ENCODE measurements at regions not wholly inside any gene's neighbourhood (a gene's known extent, or its start where the extent isn't known, plus 50 kb on each side); places are given as distances from the start of the nearest gene placed in this dataset.

DNA sequence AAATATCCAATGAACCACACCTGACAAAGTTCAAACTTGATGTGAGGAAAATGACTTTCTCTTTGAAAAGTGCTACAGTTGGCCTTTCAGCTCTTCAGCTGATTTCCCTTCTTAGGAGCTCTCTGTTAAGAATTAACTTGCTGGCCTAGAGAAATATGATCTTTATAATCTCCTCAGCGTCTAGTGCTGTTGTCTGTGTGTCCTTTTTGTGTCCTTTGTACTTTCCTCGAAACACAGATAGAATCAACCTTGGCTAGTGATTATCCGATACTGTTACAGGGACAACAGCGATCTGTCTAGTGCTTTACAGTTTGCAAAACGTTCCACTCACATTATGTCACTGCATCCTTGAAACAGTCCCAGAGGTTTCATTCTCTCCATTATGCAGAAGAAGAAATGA, 162.8 kb upstream of the RMST start:
- Mint-ChIP-seq H3K9me3 (peaks cover 6% of the 10 kb centered on the region), H3K4me1 (ENCODE audit: low read depth) (no peaks in the 10 kb centered on the region), H3K4me3 (no peak overlapping the region), H3K36me3 (ENCODE audit: insufficient read depth) (no peaks in the 10 kb centered on the region), H3K27me3 (ENCODE audit: low read depth) (peaks cover 13% of the 10 kb centered on the region)
- ATAC-seq (no peak), DNase-seq (no peak)

DNA sequence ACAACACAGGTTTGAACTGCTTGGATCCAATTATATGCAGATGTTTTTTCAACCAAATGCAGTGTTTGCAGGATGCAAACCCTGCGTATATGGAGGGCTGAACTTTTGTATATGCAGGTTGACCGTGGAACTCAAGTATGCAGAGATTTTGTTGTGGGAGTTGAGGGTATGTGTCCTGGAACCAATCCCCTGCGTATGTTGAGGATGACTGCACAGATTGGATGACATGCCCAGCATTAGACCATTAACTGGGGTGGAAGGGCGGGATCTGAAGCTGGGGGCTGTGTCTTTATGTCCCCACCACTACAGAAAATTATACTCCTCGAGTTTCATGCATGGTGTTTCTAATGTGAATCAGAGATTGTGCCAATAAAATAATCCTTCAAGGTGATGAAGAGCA, 162.2 kb upstream of the RMST start:
- Mint-ChIP-seq H3K4me3 (no peak overlapping the region), H3K36me3 (ENCODE audit: insufficient read depth) (no peaks in the 10 kb centered on the region), H3K9me3 (peaks cover under 1% of the 10 kb centered on the region), H3K4me1 (ENCODE audit: low read depth) (no peaks in the 10 kb centered on the region), H3K27me3 (ENCODE audit: low read depth) (peaks cover 13% of the 10 kb centered on the region)
- no peak for ATAC-seq
- DNase-seq = no peak

DNA sequence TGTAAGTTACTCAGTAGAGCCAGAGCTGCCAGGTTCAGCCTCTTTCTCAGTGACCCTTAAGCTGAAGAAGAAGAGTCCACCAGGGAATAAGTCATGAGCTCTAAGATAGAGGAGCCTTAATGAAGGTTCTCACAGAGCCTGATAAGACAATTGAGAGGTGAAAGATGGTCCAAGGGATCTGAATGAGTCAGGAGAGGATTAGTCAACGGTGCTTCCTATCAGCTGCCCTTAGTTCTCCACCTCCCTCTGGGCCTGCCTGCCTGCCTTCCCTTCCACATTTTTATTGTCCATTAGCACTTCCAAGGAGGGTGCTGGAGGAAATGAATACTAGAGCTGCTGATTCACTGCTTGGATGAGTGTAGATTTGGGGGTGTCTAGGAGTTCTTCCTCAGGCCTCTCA, 161.7 kb upstream of the RMST start:
- Mint-ChIP-seq H3K9me3 (no peaks in the 10 kb centered on the region), H3K36me3 (ENCODE audit: insufficient read depth) (no peaks in the 10 kb centered on the region), H3K27me3 (ENCODE audit: low read depth) (peaks cover 13% of the 10 kb centered on the region), H3K4me3 (no peak overlapping the region), H3K4me1 (ENCODE audit: low read depth) (no peaks in the 10 kb centered on the region)
- ATAC-seq = no peak
- DNase-seq = no peak

DNA sequence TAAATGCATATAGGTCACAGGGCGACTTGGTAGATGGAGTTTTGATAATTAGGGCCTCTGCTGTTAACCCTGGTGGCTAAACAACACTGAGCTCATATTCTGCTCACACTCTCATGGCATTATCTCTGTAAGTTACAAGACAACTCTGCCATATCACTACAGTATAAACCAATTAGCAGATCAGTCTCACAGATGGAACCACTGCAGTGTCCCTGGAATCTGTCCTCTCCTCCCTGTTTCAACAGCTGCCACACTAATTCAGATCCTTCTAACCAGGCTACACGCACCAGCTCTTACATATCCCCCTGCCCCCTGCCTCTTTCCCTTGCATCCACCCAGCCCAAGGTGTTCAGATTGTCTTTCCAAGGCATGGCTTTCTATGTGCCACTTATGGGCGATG, 161.0 kb upstream of the RMST start:
- H3K27me3 Mint-ChIP-seq (ENCODE audit: low read depth) = peaks cover 13% of the 10 kb centered on the region
- H3K4me3 Mint-ChIP-seq = no peak overlapping the region
- DNase-seq (no peak), ATAC-seq (no peak)
- no peaks in the 10 kb centered on the region for H3K9me3 Mint-ChIP-seq
- no peaks in the 10 kb centered on the region for H3K36me3 Mint-ChIP-seq (ENCODE audit: insufficient read depth)
- no peaks in the 10 kb centered on the region for H3K4me1 Mint-ChIP-seq (ENCODE audit: low read depth)

DNA sequence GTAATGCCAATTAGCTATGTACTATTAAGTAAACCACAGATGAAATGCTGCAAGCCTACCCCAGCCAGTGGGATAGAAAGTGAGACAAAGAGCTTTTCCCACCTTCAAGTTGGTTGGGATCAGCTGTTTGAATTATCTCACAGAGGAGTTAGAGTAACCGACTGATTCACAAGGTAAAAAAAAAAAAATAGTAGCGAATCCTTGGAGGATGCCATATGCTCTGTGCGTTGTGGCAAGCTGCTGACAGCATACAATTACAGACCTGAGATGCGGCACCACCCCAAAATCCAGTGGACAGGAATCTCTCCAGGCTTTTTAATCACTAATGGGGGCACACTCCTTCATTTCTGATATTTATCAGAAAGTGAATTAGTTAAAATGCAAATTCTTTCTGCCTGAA, 157.0 kb upstream of the RMST start:
- H3K9me3 Mint-ChIP-seq = no peaks in the 10 kb centered on the region

DNA sequence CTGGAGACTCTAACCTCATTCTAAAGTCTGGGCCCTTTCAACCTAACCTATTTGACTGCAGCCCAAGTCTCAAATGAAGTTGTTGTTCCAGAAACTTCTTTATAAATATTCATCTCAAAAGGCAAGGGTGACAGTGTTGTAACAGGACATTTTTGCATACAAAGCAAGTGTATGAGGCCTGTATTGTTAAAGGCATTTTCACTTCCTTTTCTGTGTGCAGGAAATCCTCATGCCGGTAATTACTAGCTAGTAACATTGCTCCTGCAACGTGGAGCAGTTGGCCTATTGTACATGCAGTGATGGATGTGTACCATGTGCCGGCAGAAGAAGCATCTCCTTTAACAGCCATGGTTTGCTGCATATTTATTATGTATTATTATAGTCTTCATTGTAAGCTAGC, 156.5 kb upstream of the RMST start:
- ATAC-seq (no peak), DNase-seq (no peak)
- Mint-ChIP-seq H3K36me3 (ENCODE audit: insufficient read depth) (no peaks in the 10 kb centered on the region), H3K4me3 (no peak overlapping the region), H3K9me3 (no peaks in the 10 kb centered on the region), H3K27me3 (ENCODE audit: low read depth) (peaks cover 1% of the 10 kb centered on the region), H3K4me1 (ENCODE audit: low read depth) (no peaks in the 10 kb centered on the region)

More for the DNA sequence above, 157.0 kb upstream of the RMST start:
- Mint-ChIP-seq H3K36me3 (ENCODE audit: insufficient read depth) (no peaks in the 10 kb centered on the region), H3K4me1 (ENCODE audit: low read depth) (no peaks in the 10 kb centered on the region), H3K4me3 (no peak overlapping the region), H3K27me3 (ENCODE audit: low read depth) (peaks cover 1% of the 10 kb centered on the region)
- DNase-seq = no peak
- ATAC-seq = no peak

DNA sequence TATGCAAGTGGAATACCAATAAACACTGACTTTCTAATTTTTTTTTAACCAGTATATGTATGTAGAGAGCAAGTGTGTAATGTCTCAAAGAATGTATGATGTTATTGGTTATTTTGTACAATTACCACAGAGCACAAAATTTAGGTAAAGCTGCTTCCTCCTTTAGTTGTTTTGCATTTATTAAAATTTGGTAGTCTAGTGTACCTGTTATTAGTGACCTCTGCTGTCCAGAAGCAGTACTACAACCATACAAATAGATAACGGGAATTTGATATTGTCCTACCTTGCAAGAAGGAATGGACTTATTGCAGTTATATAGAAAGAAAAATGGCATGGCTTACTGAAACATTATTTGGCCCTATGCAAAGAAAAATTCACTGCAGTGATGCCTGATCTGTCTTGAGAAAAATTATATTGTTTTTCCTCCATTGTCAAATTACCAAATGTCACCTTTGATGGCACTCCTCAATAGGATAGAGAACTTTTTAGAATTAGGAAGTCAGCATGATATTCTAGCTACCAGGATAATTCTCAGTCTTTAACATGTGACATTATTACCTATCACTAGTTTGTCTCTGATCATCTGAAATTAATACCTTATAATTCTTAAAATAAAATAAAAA, 153.9 kb upstream of the RMST start:
- ATAC-seq (no peak), DNase-seq (no peak)
- Mint-ChIP-seq H3K27me3 (ENCODE audit: low read depth) (peaks cover 12% of the 10 kb centered on the region), H3K4me3 (no peak overlapping the region), H3K9me3 (no peaks in the 10 kb centered on the region), H3K36me3 (ENCODE audit: insufficient read depth) (no peaks in the 10 kb centered on the region), H3K4me1 (ENCODE audit: low read depth) (no peaks in the 10 kb centered on the region)

DNA sequence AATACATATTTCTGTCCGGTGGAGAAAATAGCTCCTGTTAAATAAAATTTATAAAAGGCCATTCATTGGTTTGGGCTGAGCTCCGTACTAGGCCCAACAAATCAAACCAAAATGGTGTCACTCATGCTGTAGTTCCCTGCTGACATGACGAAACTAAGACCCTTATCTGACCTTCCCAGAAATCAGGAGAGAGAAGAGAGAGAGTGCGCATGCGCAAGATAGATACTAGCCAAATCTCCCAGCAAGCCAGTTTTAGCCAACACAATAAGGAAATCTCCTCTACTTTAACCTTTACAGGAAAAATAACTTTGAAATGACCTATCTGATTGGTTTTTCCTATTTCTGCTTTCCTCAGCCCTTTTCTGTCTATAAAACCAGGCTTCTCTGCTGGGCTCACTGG, 152.7 kb upstream of the RMST start:
- no peaks in the 10 kb centered on the region for H3K36me3 Mint-ChIP-seq (ENCODE audit: insufficient read depth)
- H3K4me1 Mint-ChIP-seq (ENCODE audit: low read depth) = no peaks in the 10 kb centered on the region
- DNase-seq (no peak), ATAC-seq (no peak)
- no peak overlapping the region for H3K4me3 Mint-ChIP-seq
- H3K9me3 Mint-ChIP-seq = no peaks in the 10 kb centered on the region
- H3K27me3 Mint-ChIP-seq (ENCODE audit: low read depth) = peaks cover 12% of the 10 kb centered on the region

DNA sequence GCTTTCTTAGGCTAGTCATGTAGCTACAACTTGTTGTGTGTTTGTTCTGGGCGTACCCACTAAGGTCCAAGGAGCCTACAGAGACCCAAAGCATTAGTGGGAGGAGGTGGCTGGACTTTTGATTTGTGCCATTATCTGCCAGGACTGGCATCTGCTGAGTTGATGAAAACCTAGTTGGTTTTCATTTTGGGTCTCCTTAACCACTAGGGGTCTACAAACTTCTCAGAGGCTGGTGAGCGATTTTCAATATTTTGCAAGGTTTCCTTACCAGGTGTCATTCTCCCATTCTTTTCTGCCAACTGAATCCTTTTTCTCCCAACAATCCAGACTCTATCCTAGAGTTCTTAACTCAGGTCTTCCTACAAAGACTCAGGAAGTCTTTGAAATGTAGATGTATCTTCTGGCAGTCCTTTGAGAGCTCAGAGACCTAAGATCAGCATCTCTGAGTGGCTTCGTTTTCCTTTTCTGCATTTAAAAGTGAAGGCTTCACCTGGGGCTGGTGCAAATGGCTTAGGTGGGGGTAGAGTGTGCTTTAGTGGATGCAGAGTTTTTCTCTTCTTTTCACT, 150.0 kb upstream of the RMST start:
- Mint-ChIP-seq H3K4me3 (no peak overlapping the region), H3K27me3 (ENCODE audit: low read depth) (peaks cover 21% of the 10 kb centered on the region), H3K36me3 (ENCODE audit: insufficient read depth) (no peaks in the 10 kb centered on the region), H3K4me1 (ENCODE audit: low read depth) (no peaks in the 10 kb centered on the region), H3K9me3 (no peaks in the 10 kb centered on the region)
- ATAC-seq (no peak), DNase-seq (no peak)

DNA sequence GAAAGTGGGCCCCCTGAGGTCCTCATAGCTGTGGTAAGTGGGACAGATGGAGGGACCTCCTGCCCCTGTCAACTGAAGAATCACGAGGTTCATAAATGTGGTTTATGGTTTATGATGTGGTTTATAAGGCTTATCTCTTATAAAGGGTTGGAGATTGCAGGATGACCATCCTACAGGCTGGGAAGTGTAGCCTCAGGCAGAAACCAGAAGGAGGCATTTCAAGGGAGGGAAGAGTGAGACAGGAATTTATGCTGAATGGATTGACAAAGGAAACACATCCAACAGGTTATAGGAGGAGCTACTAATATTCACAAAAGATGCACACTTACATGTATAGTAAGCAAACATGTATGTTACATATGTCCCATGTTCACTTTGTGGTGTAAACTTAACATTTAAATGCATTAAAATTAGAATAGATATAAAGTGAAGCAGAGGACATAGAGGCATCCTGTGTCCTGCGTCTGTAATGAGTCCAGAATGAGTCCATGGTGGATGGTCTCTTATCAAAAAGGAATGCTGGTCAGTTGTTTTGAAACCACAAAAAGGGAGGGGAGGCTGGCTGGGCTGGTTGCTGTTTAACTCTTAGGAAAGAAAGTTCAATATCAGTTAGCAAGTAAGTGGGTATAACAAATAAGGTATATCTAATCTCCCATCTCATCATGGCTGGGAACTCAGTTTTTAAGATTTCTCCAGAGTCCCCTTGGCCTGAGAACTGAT, 149.0 kb upstream of the RMST start:
- DNase-seq (no peak), ATAC-seq (no peak)
- Mint-ChIP-seq H3K27me3 (ENCODE audit: low read depth) (peaks cover 23% of the 10 kb centered on the region), H3K36me3 (ENCODE audit: insufficient read depth) (no peaks in the 10 kb centered on the region), H3K4me1 (ENCODE audit: low read depth) (no peaks in the 10 kb centered on the region), H3K9me3 (no peaks in the 10 kb centered on the region), H3K4me3 (no peak overlapping the region)

DNA sequence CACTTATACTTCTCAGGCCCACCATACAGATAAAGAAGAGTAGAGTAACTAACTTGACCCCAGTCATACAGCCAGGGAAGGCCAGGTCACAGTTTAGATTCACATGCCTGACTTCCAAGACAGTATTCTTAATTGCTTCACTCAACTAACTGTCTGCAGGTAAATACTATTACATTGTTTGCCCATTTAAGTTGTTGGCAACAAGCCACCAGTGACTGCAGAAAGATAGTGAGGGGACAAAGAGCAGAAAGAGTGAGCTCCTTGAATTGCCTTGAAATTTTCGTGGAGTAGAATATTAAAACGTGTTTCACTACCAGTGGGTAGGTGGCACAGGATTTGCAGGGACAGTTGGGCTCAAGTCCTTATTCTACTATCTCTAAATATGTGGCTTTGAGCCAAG, 146.3 kb upstream of the RMST start:
- peaks cover 22% of the 10 kb centered on the region for H3K27me3 Mint-ChIP-seq (ENCODE audit: low read depth)
- H3K36me3 Mint-ChIP-seq (ENCODE audit: insufficient read depth) = no peaks in the 10 kb centered on the region
- H3K4me1 Mint-ChIP-seq (ENCODE audit: low read depth) = no peaks in the 10 kb centered on the region
- no peak overlapping the region for H3K4me3 Mint-ChIP-seq
- H3K9me3 Mint-ChIP-seq = no peaks in the 10 kb centered on the region
- DNase-seq = no peak
- ATAC-seq = no peak

DNA sequence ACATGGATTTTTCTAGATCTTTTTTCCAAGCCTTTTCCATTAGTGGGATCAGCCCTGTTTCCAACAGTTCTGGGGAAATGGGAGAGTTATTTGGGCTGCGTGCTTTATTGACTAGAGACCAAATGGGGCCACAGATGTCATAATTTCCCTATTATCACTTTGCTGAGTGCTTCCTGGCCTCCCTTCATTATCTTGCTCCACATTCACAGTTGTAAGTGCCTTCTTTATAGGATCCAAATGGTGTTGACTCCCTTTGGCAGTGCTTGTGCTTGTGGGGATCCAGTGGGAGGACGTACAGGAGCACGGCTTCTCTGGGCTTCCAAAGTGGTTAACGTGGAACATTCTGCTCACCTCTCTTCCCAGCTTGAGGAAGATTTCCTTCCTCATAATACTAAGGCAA, 141.0 kb upstream of the RMST start:
- ATAC-seq = no peak
- Mint-ChIP-seq H3K36me3 (ENCODE audit: insufficient read depth) (no peaks in the 10 kb centered on the region), H3K9me3 (no peaks in the 10 kb centered on the region), H3K4me1 (ENCODE audit: low read depth) (no peaks in the 10 kb centered on the region), H3K4me3 (no peak overlapping the region), H3K27me3 (ENCODE audit: low read depth) (peaks cover 8% of the 10 kb centered on the region)
- no peak for DNase-seq

DNA sequence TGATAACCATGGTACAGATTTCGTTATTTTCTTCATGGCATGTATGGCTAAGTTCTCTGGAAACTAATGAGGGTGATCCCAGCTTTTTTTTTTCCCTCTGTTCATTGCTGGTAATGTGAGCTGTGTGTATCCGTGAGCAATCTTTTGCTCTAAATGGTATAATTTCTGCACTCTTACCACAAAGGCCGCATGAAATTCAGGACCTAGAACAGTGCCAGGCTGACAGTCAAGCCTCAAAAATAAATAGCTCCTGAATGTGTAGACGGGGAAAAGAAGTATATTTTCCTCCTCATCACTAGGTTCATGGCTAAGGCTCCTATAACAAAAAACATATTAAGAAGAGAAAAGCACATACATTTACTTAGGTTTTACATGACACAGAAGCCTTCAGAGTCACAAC, 140.2 kb upstream of the RMST start:
- H3K4me3 Mint-ChIP-seq = no peak overlapping the region
- no peaks in the 10 kb centered on the region for H3K36me3 Mint-ChIP-seq (ENCODE audit: insufficient read depth)
- no peaks in the 10 kb centered on the region for H3K4me1 Mint-ChIP-seq (ENCODE audit: low read depth)
- peaks cover 10% of the 10 kb centered on the region for H3K27me3 Mint-ChIP-seq (ENCODE audit: low read depth)
- H3K9me3 Mint-ChIP-seq = no peaks in the 10 kb centered on the region
- no peak for DNase-seq
- no peak for ATAC-seq

DNA sequence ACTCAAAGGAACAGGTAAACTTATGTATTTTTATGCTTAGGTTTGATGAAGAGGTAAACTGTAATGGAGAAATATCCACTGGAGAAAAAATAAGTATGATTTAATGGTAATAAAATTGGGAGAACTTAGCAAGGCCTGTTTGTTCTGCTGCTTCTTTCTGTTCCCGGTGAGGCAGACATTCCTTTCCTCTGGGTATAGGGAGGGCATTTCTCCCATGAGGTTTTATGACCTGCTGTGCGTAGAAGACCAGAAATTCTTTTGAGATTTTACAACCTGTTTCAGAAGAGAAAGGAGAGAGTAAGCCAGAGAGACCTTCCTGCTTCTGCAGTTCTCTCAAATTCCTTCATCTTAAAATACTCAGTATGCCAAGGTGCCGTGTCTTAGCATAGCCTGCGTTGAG, 139.4 kb upstream of the RMST start:
- DNase-seq (no peak), ATAC-seq (no peak)
- Mint-ChIP-seq H3K27me3 (ENCODE audit: low read depth) (peaks cover 10% of the 10 kb centered on the region), H3K4me3 (no peak overlapping the region), H3K36me3 (ENCODE audit: insufficient read depth) (no peaks in the 10 kb centered on the region), H3K4me1 (ENCODE audit: low read depth) (no peaks in the 10 kb centered on the region), H3K9me3 (no peaks in the 10 kb centered on the region)

DNA sequence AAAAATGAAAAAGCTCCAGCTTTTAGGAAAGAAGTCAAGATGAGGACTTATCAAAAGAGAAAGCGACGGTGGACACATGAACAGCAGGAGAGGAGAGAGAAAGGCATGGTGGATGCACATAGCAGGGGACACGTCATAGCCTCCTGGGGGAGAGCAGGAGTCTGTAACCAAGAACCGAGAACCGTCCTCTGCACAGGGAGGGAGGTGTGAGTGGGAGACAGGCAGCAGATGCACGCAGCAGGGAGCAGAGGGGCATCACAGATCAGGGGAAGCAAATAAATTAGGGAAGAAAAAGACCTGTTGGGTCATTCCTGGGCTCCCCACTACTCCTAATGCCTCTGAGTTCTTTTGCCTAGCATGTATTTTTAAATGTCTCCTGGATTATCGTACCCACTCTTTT, 138.1 kb upstream of the RMST start:
- H3K9me3 Mint-ChIP-seq = no peaks in the 10 kb centered on the region
- H3K4me1 Mint-ChIP-seq (ENCODE audit: low read depth) = no peaks in the 10 kb centered on the region
- H3K27me3 Mint-ChIP-seq (ENCODE audit: low read depth) = peaks cover 15% of the 10 kb centered on the region
- ATAC-seq = no peak
- no peaks in the 10 kb centered on the region for H3K36me3 Mint-ChIP-seq (ENCODE audit: insufficient read depth)
- DNase-seq = no peak
- H3K4me3 Mint-ChIP-seq = no peak overlapping the region

Data from activated T-cell treated with anti-CD3 and anti-CD28 coated beads, Interleukin-2, amount 50 U/mL, for 4 hours (primary cell).